ENCODE measurements at regions not wholly inside any gene's neighbourhood (a gene's known extent, or its start where the extent isn't known, plus 50 kb on each side); places are given as distances from the start of the nearest gene placed in this dataset.

DNA sequence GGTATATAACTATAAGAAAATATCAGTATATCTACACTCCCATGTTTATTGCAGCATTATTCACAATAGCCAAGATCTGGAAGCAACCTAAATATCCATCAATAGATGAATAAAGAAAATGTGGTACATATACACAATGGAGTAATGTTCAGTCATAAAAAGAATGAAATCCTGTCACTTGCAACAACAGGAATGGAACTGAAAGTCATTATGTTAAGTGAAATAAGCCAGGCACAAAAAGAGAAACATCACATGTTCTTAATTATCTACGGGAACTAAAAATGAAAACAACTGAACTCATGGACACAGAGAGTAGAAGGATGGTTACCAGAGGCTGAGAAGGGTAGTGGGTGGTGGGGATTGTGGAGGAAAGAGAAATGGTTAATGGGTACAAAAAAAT, 665.2 kb downstream of the TBC1D4 start:
- Histone ChIP-seq H3K36me3 (replicated peaks in 1 of 2; ENCODE audit: control insufficient read depth in 1 of 2, insufficient read depth in 2 of 2, low read length in 1 of 2) (no peaks in the 10 kb centered on the region), H3K27ac (ENCODE audit: low read depth in 2 of 2, low read length in 1 of 2) (no peak overlapping the region; a peak in 1 of 4 replicates), H4K20me1 (ENCODE audit: insufficient read depth) (no peaks in the 10 kb centered on the region), H3K4me1 (ENCODE audit: control insufficient read depth in 1 of 2, insufficient read depth in 2 of 2, low read depth in 1 of 2, low read length in 1 of 2) (no peaks in the 10 kb centered on the region), H3K9ac (no peak overlapping the region), H3F3A (replicated peaks; ENCODE audit: insufficient read depth) (peaks cover 7% of the 10 kb centered on the region), H3K9me3 (no peaks in the 10 kb centered on the region), H3K4me2 (no peak overlapping the region), H3K4me3 (ENCODE audit: low read depth in 2 of 2, low read length in 1 of 2) (no peak overlapping the region), H3K9me2 (no peaks in the 10 kb centered on the region), H3K27me3 (ENCODE audit: insufficient read depth) (no peaks in the 10 kb centered on the region), H3K79me2 (ENCODE audit: insufficient read depth) (no peaks in the 10 kb centered on the region), H2AFZ (ENCODE audit: low read depth) (no peak overlapping the region)
- WGBS (ENCODE audit: low lambda C conversion rate): 12% methylated on average over 1 of the region's 1 CpG
- ChIA-PET POLR2A (no interaction called here), CTCF (no interaction called here)
- TF ChIP-seq FOXJ3 (CRISPR knock-in tag; IDR thresholded peaks at IDR 0.05): no peak
- no peak for TF ChIP-seq RCOR1 (IDR thresholded peaks at IDR 0.05; ENCODE audit: low read length)
- TF ChIP-seq TCF12 (IDR thresholded peaks at IDR 0.05): peak; percentile 60
- TF ChIP-seq MXI1 (IDR thresholded peaks at IDR 0.05; ENCODE audit: low read depth, low read length): no peak
- TF ChIP-seq USF1 (IDR thresholded peaks at IDR 0.05; ENCODE audit: borderline replicate concordance, low read depth): no peak
- no peak for TF ChIP-seq RAD21 (IDR thresholded peaks at IDR 0.05; ENCODE audit: low read length)
- TF ChIP-seq EP300 (IDR thresholded peaks at IDR 0.05; ENCODE audit: borderline replicate concordance in 1 of 2, low read depth in 1 of 2, low read length in 1 of 2): peak in 1 of 2 experiments; percentile 62; a peak in 2 of 4 replicates
- TF ChIP-seq, protein P1, sequence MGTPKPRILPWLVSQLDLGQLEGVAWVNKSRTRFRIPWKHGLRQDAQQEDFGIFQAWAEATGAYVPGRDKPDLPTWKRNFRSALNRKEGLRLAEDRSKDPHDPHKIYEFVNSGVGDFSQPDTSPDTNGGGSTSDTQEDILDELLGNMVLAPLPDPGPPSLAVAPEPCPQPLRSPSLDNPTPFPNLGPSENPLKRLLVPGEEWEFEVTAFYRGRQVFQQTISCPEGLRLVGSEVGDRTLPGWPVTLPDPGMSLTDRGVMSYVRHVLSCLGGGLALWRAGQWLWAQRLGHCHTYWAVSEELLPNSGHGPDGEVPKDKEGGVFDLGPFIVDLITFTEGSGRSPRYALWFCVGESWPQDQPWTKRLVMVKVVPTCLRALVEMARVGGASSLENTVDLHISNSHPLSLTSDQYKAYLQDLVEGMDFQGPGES (IDR thresholded peaks at IDR 0.05; ENCODE audit: low read depth, low read length): no peak
- TF ChIP-seq, protein P2, sequence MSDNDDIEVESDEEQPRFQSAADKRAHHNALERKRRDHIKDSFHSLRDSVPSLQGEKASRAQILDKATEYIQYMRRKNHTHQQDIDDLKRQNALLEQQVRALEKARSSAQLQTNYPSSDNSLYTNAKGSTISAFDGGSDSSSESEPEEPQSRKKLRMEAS (IDR thresholded peaks at IDR 0.05; ENCODE audit: low read depth): no peak
- DNase-seq: no peak

DNA sequence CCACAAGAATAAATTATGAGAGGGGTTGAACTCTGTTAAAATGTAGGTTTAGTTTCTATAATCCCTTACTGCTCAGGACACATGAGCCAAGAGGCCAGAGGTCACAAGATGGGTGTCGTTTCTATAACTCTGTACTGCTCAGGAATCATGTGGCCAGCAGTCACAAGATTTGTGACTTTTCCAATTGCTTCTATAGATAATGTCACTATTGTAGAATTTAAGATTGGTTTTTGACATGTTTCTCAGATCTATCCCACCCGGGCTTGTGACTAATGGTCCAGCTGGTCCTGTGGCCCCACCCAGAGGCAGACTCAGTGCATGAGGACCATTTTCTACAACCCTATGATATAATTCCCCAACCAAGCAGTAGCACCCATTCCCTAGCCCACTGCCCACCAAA, 662.0 kb upstream of the KLF12 start:
- Histone ChIP-seq H3F3A (replicated peaks; ENCODE audit: insufficient read depth) (no peaks in the 10 kb centered on the region), H3K36me3 (replicated peaks in 1 of 2; ENCODE audit: control insufficient read depth in 1 of 2, insufficient read depth in 2 of 2, low read length in 1 of 2) (no peaks in the 10 kb centered on the region), H2AFZ (ENCODE audit: low read depth) (no peak overlapping the region), H3K9ac (no peak overlapping the region), H3K9me3 (no peaks in the 10 kb centered on the region), H3K27me3 (ENCODE audit: insufficient read depth) (no peaks in the 10 kb centered on the region), H3K9me2 (no peaks in the 10 kb centered on the region), H3K4me3 (ENCODE audit: low read depth in 2 of 2, low read length in 1 of 2) (no peak overlapping the region), H3K79me2 (ENCODE audit: insufficient read depth) (no peaks in the 10 kb centered on the region), H3K4me2 (no peak overlapping the region), H3K27ac (ENCODE audit: low read depth in 2 of 2, low read length in 1 of 2) (no peak overlapping the region), H3K4me1 (ENCODE audit: control insufficient read depth in 1 of 2, insufficient read depth in 2 of 2, low read depth in 1 of 2, low read length in 1 of 2) (no peaks in the 10 kb centered on the region), H4K20me1 (ENCODE audit: insufficient read depth) (no peaks in the 10 kb centered on the region)
- 79% methylated on average over 2 of the region's 2 CpGs for WGBS (ENCODE audit: low lambda C conversion rate)
- no peak for DNase-seq
- CTCF ChIA-PET: no interaction called here
- POLR2A ChIA-PET: no interaction called here
- no peak for TF ChIP-seq GATA2 (CRISPR knock-in tag; IDR thresholded peaks at IDR 0.05)
- TF ChIP-seq RFX5 (IDR thresholded peaks at IDR 0.05; ENCODE audit: low read length): no peak

DNA sequence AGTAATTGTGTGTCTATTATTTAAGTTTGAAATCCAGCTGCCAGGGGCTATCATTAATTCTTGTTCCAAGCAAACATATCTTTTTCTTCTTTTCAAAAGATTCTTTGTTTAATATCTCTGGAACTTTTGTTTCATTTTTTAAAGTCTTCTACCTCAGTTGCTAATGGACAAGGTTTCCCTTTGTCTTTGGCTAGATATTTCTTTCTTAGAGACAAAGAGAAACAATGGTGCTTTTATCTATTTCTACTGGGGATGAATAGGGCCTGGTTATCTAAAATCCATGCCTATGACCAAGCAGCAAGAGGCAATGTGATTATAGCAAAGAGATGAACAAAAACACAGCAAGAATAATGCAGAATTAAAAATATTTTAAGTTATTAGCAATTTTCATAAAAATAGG, 661.3 kb upstream of the KLF12 start:
- H3K9ac ChIP-seq: no peak overlapping the region
- no peaks in the 10 kb centered on the region for H3K9me2 ChIP-seq
- H4K20me1 ChIP-seq (ENCODE audit: insufficient read depth): no peaks in the 10 kb centered on the region
- no peaks in the 10 kb centered on the region for H3K79me2 ChIP-seq (ENCODE audit: insufficient read depth)
- no peaks in the 10 kb centered on the region for H3K4me1 ChIP-seq (ENCODE audit: control insufficient read depth in 1 of 2, insufficient read depth in 2 of 2, low read depth in 1 of 2, low read length in 1 of 2)
- H3K27ac ChIP-seq (ENCODE audit: low read depth in 2 of 2, low read length in 1 of 2): no peak overlapping the region
- CTCF ChIA-PET: no interaction called here
- H3K9me3 ChIP-seq: no peaks in the 10 kb centered on the region
- no peak overlapping the region for H2AFZ ChIP-seq (ENCODE audit: low read depth)
- no peak overlapping the region for H3K4me3 ChIP-seq (ENCODE audit: low read depth in 2 of 2, low read length in 1 of 2)
- H3K36me3 ChIP-seq (replicated peaks in 1 of 2; ENCODE audit: control insufficient read depth in 1 of 2, insufficient read depth in 2 of 2, low read length in 1 of 2): no peaks in the 10 kb centered on the region
- TF ChIP-seq SIN3A (IDR thresholded peaks at IDR 0.05; ENCODE audit: borderline replicate concordance, low read depth, low read length) (no peak), JUND (IDR thresholded peaks at IDR 0.05) (no peak)
- no peaks in the 10 kb centered on the region for H3K27me3 ChIP-seq (ENCODE audit: insufficient read depth)
- H3F3A ChIP-seq (replicated peaks; ENCODE audit: insufficient read depth): no peaks in the 10 kb centered on the region
- no peak overlapping the region for H3K4me2 ChIP-seq
- POLR2A ChIA-PET: no interaction called here
- DNase-seq: no peak
